B cell (primary cell): ENCODE measurements at regions not wholly inside any gene's neighbourhood (a gene's known extent, or its start where the extent isn't known, plus 50 kb on each side); places are given as distances from the start of the nearest gene placed in this dataset.

Source experiments
- ATAC-seq: fragments of 200-7000 bp; cut with Tn5 transposase; one replicate; pipeline ENCODE4 v1.10.0; 2021; ENCODE audit warnings: low read depth, mild to moderate bottlenecking, moderate number of reproducible peaks, moderate library complexity
- CTCF ChIA-PET: fragments of 350-600 bp; sonication (Branson Sonifier 250); formaldehyde crosslinking; loops from one replicate; lab custom pipeline; 2021; ENCODE audit warnings: antibody characterized with exemption, inconsistent platforms; lab: Charles Lee
- POLR2A ChIA-PET: fragments of 350-600 bp; sonication (Branson Sonifier 250); formaldehyde crosslinking; loops from one replicate; lab custom pipeline; 2021; ENCODE audit warnings: antibody characterized with exemption; lab: Charles Lee
- DNase-seq: peaks from one replicate; pipeline ENCODE4 v3.0.0; 2013
- H2AFZ ChIP-seq: 2 replicates; pipeline ENCODE4 v1.6.1; 2012; ENCODE audit warnings: mild to moderate bottlenecking, low read depth, low read length; ENCODE audit not compliant: insufficient read depth, poor library complexity, severe bottlenecking
- H3K27ac ChIP-seq, 2 donors: 1 replicate in 1 of 2; 2 replicates in 1 of 2; pipeline ENCODE4 v1.5.1; 2012 to 2013; ENCODE audit warnings: low read length in 2 of 2, mild to moderate bottlenecking in 2 of 2, moderate library complexity in 1 of 2
- H3K27me3 ChIP-seq, 4 experiments: fragments of 200-600 bp in 1 of 4; sonication (generic) in 1 of 4; replicated peaks in 1 of 4; 1 replicate in 2 of 4; 2 replicates in 2 of 4; pipeline versions ENCODE4 v1.6.1 to v1.7.0; 2013 to 2016; ENCODE audit warnings: low read length in 3 of 4, mild to moderate bottlenecking in 2 of 4, mixed read lengths in 1 of 4, moderate library complexity in 1 of 4; ENCODE audit not compliant: insufficient read depth in 4 of 4, control insufficient read depth in 3 of 4; ENCODE audit errors: control extremely low read depth in 1 of 4
- H3K36me3 ChIP-seq, 2 experiments: replicated peaks in 1 of 2; 1 replicate in 1 of 2; 2 replicates in 1 of 2; pipeline versions ENCODE4 v1.6.1 to v1.7.1; 2013; ENCODE audit warnings: low read length in 1 of 2; ENCODE audit not compliant: insufficient read depth in 2 of 2, control insufficient read depth in 1 of 2; ENCODE audit errors: control extremely low read depth in 1 of 2, extremely low read depth in 1 of 2
- H3K4me1 ChIP-seq, 2 donors: fragments of 200-600 bp in 1 of 2; sonication (generic) in 1 of 2; 1 replicate in 1 of 2; 2 replicates in 1 of 2; pipeline versions ENCODE4 v1.5.1 to v1.6.1; 2013 to 2017; ENCODE audit warnings: low read length in 2 of 2; ENCODE audit not compliant: control insufficient read depth in 2 of 2, insufficient read depth in 2 of 2
- H3K4me2 ChIP-seq: replicated peaks from 2 replicates; pipeline ENCODE3; 2012; ENCODE audit warnings: mild to moderate bottlenecking, low read depth, low read length; ENCODE audit not compliant: poor library complexity, severe bottlenecking
- H3K4me3 ChIP-seq, 5 experiments: fragments of 200-600 bp in 1 of 5; sonication (generic) in 1 of 5; 1 replicate in 3 of 5; 2 replicates in 2 of 5; pipeline versions ENCODE4 v1.5.1 to v1.7.0; 2011 to 2016; ENCODE audit warnings: low read length in 4 of 5, mild to moderate bottlenecking in 4 of 5, low read depth in 2 of 5, control low read depth in 1 of 5, moderate library complexity in 1 of 5; ENCODE audit not compliant: insufficient read depth in 1 of 5; ENCODE audit errors: control extremely low read depth in 1 of 5, extremely low read depth in 1 of 5
- H3K79me2 ChIP-seq: fragments of 200-600 bp; sonication (generic); one replicate; pipeline ENCODE4 v1.6.0; 2016; ENCODE audit warnings: low read length; ENCODE audit not compliant: control insufficient read depth, insufficient read depth
- H3K9ac ChIP-seq: fragments of 200-600 bp; sonication (generic); 2 replicates; pipeline ENCODE4 v1.6.1; 2017; ENCODE audit warnings: mild to moderate bottlenecking, low read length, moderate library complexity
- H3K9me3 ChIP-seq, 3 donors: one replicate each; pipeline versions ENCODE4 v1.6.1 to v1.7.1; 2013; ENCODE audit warnings: low read length in 2 of 3; ENCODE audit not compliant: control insufficient read depth in 2 of 3, insufficient read depth in 1 of 3; ENCODE audit errors: control extremely low read depth in 1 of 3
- H4K20me1 ChIP-seq: 2 replicates; pipeline ENCODE4 v1.6.0; 2012; ENCODE audit warnings: mild to moderate bottlenecking, low read length; ENCODE audit not compliant: insufficient read depth, control insufficient read depth, poor library complexity, severe bottlenecking
- H3K27ac Mint-ChIP-seq: one replicate; pipeline ENCODE4 v1.8.0; 2021; ENCODE audit warnings: mixed read lengths
- H3K27me3 Mint-ChIP-seq: one replicate; pipeline ENCODE4 v1.8.0; 2021; ENCODE audit warnings: mixed read lengths
- H3K4me1 Mint-ChIP-seq: one replicate; pipeline ENCODE4 v1.8.0; 2021; ENCODE audit warnings: mixed read lengths
- H3K4me3 Mint-ChIP-seq: one replicate; pipeline ENCODE4 v1.8.0; 2021; ENCODE audit warnings: mixed read lengths
- H3K9me3 Mint-ChIP-seq: one replicate; pipeline ENCODE4 v1.8.0; 2022; ENCODE audit warnings: mixed read lengths; ENCODE audit not compliant: insufficient read depth
- EZH2 ChIP-seq: IDR thresholded peaks from 2 replicates; pipeline ENCODE4 v1.6.1; 2012; ENCODE audit warnings: borderline replicate concordance, low read depth, mild to moderate bottlenecking, moderate library complexity, low read length; ENCODE audit not compliant: insufficient read depth, poor library complexity, severe bottlenecking
- WGBS: methylation state at CpG from one replicate; pipeline ENCODE4 v1.1.5; 2013; ENCODE audit warnings: missing lambda C conversion rate; ENCODE audit not compliant: insufficient coverage; 5-methylcytosine and 5-hydroxymethylcytosine counted together
- intact Hi-C: fragments of 100-400 bp; cut with micrococcal nuclease; formaldehyde crosslinking; loops from one replicate; pipeline ENCODE4 v1.10.0; 2022
- TF ChIP-seq, protein P1 (sequence below): fragments of 200-600 bp; IDR thresholded peaks from one replicate; pipeline ENCODE4 v1.8.0; 2022; ENCODE audit warnings: antibody characterized with exemption, mild to moderate bottlenecking

DNA sequence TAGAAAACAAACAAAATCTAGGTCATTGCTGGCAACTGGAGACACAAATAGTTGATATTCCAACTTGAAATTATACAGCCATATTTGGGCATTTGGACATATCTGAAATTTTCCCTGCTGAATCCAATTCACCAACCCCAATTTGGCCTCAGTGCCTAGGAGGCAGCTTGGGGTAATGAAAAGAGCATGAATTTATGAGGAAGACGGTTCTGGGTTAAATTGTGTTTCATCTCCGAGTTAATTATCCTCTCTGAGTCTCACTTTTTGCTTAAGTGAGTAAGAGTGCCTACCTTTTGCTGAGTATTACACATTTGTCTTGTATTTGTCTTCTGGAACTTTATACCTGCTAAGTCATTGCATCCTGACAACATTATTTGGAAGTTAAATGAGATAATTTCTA, 1906.8 kb upstream of the PIK3C3 start:
- WGBS = no CpG with 5 or more reads among the region's 2 CpGs
- H3K27ac ChIP-seq = no peak overlapping the region
- ChIA-PET POLR2A (no interaction called here), CTCF (no interaction called here)
- Mint-ChIP-seq H3K27ac (no peak overlapping the region), H3K4me1 (no peaks in the 10 kb centered on the region), H3K27me3 (no peaks in the 10 kb centered on the region), H3K4me3 (no peak overlapping the region), H3K9me3 (peaks cover 3% of the 10 kb centered on the region)
- H3K4me3 ChIP-seq = no peak overlapping the region
- H3K4me1 ChIP-seq = no peaks in the 10 kb centered on the region
- H2AFZ ChIP-seq = no peak overlapping the region
- intact Hi-C loops = no loop called here
- H3K36me3 ChIP-seq = no peaks in the 10 kb centered on the region
- TF ChIP-seq, protein P1, sequence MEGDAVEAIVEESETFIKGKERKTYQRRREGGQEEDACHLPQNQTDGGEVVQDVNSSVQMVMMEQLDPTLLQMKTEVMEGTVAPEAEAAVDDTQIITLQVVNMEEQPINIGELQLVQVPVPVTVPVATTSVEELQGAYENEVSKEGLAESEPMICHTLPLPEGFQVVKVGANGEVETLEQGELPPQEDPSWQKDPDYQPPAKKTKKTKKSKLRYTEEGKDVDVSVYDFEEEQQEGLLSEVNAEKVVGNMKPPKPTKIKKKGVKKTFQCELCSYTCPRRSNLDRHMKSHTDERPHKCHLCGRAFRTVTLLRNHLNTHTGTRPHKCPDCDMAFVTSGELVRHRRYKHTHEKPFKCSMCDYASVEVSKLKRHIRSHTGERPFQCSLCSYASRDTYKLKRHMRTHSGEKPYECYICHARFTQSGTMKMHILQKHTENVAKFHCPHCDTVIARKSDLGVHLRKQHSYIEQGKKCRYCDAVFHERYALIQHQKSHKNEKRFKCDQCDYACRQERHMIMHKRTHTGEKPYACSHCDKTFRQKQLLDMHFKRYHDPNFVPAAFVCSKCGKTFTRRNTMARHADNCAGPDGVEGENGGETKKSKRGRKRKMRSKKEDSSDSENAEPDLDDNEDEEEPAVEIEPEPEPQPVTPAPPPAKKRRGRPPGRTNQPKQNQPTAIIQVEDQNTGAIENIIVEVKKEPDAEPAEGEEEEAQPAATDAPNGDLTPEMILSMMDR = no peak
- TF ChIP-seq EZH2 = no peak
- no peak overlapping the region for H3K4me2 ChIP-seq
- no peaks in the 10 kb centered on the region for H3K27me3 ChIP-seq
- no peak for ATAC-seq
- DNase-seq = no peak
- no peaks in the 10 kb centered on the region for H4K20me1 ChIP-seq
- H3K9me3 ChIP-seq = no peaks in the 10 kb centered on the region
- no peaks in the 10 kb centered on the region for H3K79me2 ChIP-seq
- H3K9ac ChIP-seq = no peak overlapping the region

DNA sequence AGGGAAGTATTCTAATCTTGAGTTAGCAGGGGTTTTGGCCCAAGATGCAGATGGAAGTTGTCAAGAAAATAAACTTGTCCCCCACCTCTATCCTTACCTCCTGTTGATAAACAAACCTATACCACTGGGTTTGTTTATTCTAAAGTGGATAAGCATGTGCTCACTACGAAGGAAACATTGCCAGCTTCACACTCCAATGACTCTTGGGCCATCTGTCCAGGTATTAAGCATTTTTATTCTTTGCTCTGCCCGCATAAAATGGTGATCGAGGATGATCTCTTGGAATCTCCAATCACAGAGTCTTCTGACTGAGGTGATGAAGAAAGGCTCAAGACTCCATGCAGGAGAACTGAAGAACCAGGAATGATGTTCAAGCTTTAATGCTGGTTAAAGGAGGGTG, 1908.4 kb upstream of the PIK3C3 start:
- 82% methylated on average over 2 of the region's 3 CpGs for WGBS
- POLR2A ChIA-PET = no interaction called here
- intact Hi-C loops = no loop called here

More for the DNA sequence above, 1908.4 kb upstream of the PIK3C3 start:
- H3K9me3 Mint-ChIP-seq = peaks cover 3% of the 10 kb centered on the region
- no peak for DNase-seq
- H3K4me3 ChIP-seq = no peak overlapping the region
- CTCF ChIA-PET = no interaction called here
- no peak for TF ChIP-seq EZH2
- TF ChIP-seq, protein P1 = no peak
- no peaks in the 10 kb centered on the region for H3K36me3 ChIP-seq
- H3K27ac Mint-ChIP-seq = no peak overlapping the region
- ATAC-seq = no peak
- no peaks in the 10 kb centered on the region for H4K20me1 ChIP-seq
- no peaks in the 10 kb centered on the region for H3K4me1 ChIP-seq
- no peaks in the 10 kb centered on the region for H3K79me2 ChIP-seq
- H3K4me3 Mint-ChIP-seq = no peak overlapping the region
- H3K27me3 ChIP-seq = no peaks in the 10 kb centered on the region
- no peaks in the 10 kb centered on the region for H3K27me3 Mint-ChIP-seq
- H3K27ac ChIP-seq = no peak overlapping the region
- no peaks in the 10 kb centered on the region for H3K4me1 Mint-ChIP-seq
- no peak overlapping the region for H3K9ac ChIP-seq
- H2AFZ ChIP-seq = no peak overlapping the region
- H3K9me3 ChIP-seq = no peaks in the 10 kb centered on the region
- no peak overlapping the region for H3K4me2 ChIP-seq
